ENCODE measurements at regions not wholly inside any gene's neighbourhood (a gene's known extent, or its start where the extent isn't known, plus 50 kb on each side); places are given as distances from the start of the nearest gene placed in this dataset.
A peak's percentile ranks its signal among the peaks of the same experiment; 100 is the strongest.

DNA sequence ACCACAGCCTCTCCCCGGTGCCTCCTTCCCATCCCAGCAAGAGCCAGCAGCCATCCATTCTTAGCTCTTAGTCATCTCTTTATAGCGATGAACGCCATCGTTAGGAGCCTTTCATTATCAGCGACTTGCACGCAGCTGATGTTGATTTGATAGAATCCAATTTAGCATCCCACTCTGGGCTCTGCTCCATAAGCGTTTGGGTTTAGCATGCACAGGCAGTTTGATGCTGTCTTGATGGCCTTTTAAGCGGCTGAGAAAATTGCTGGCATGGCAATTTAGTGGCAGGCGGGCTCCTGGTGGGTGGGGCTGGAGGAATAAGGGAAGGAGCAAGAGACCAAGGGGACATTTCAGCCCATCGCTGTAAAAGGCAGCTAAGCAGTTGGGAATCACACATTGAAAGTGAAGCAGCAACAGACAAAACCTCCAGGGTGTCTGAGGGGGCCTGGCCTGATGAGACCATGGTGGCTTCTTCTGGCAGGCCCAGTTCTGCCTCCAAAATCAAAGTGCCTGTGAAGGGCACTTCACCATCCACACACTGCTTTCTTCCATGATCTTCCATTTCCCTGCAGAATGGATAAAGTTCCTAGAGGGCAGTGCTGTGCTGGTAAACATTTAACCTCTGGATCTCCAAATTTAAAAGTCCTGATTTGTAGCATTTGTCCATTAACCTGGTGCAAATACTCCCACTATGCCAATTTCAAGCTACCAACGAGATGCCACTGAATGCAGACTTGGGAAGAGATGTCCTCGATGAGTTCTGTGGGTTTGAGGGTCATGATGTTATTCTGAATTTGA is 107.8 kb upstream of the PLXNA4 start (continued):
- no peak for TF ChIP-seq REST (IDR thresholded peaks at IDR 0.05)
- TF ChIP-seq FOXA1 (IDR thresholded peaks at IDR 0.05), result no peak
- TF ChIP-seq NR2F2 (IDR thresholded peaks at IDR 0.05), result no peak
- TF ChIP-seq FOXA2 (IDR thresholded peaks at IDR 0.05), result no peak
- no peak for TF ChIP-seq RAD21 (IDR thresholded peaks at IDR 0.05)
- TF ChIP-seq YY1 (IDR thresholded peaks at IDR 0.05), result no peak

DNA sequence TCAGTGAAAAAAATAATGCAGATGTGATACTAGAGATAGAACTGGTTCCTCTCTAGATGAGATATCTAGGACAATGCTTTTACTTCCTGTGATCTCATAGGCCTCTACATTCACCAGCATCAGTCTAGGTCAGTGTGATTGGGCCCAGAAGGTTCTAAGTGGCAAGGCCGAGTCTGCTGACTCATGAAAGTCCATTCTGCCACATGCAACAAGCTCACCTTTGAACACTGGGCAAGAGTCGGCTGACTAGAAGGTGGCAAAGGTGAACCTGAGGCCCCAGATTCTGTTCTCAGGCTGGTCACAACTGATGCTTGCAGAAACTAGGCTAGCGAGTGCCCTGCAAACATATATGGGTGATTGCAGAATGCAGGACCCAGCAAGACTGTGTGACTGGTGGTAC is 105.7 kb upstream of the PLXNA4 start:
- Histone ChIP-seq H3K27ac (ENCODE audit: low read depth in 1 of 2, low read length in 2 of 2) (no peak overlapping the region), H3K4me3 (ENCODE audit: low read depth in 1 of 3, low read length in 3 of 3) (no peak overlapping the region), H3K9me3 (ENCODE audit: control insufficient read depth in 4 of 4, low read length in 3 of 4) (peaks cover 4 to 13% (median 11%) of the 10 kb centered on the region in 4 donors), H3K27me3 (ENCODE audit: control insufficient read depth in 4 of 4, insufficient read depth in 4 of 4, low read length in 3 of 4) (no peaks in the 10 kb centered on the region), H3K36me3 (ENCODE audit: control insufficient read depth in 4 of 4, insufficient read depth in 3 of 4, low read depth in 1 of 4, low read length in 3 of 4) (no peaks in the 10 kb centered on the region), H3K4me1 (ENCODE audit: control insufficient read depth in 4 of 4, insufficient read depth in 4 of 4, low read length in 3 of 4) (no peaks in the 10 kb centered on the region), H3K9ac (ENCODE audit: low read depth in 1 of 2, low read length in 2 of 2) (no peak overlapping the region)
- DNase-seq (ENCODE audit: low spot score), result no peak
- TF ChIP-seq ATF3 (IDR thresholded peaks at IDR 0.05), result no peak
- TF ChIP-seq HNF4A (conservative IDR thresholded peaks at IDR 0.05), result peak in 1 of 2 donors; percentile 15
- WGBS, result 63% methylated on average over 3 of the region's 3 CpGs

GRCh38 chr7:132680590-132680989 is 104.3 kb upstream of the PLXNA4 start:
- no peaks in the 10 kb centered on the region for H3K4me1 ChIP-seq (ENCODE audit: control insufficient read depth in 4 of 4, insufficient read depth in 4 of 4, low read length in 3 of 4)
- DNase-seq (ENCODE audit: low spot score), result no peak
- TF ChIP-seq ZBTB33 (IDR thresholded peaks at IDR 0.05) (no peak), YY1 (IDR thresholded peaks at IDR 0.05) (no peak), RAD21 (IDR thresholded peaks at IDR 0.05) (no peak), GABPA (IDR thresholded peaks at IDR 0.05 in 1 of 2, conservative IDR thresholded peaks at IDR 0.05 in 1 of 2) (no peak), SP1 (IDR thresholded peaks at IDR 0.05) (no peak), RXRA (IDR thresholded peaks at IDR 0.05) (no peak), MAX (IDR thresholded peaks at IDR 0.05) (no peak), HNF4A (conservative IDR thresholded peaks at IDR 0.05) (no peak), FOXA1 (IDR thresholded peaks at IDR 0.05) (no peak), EGR1 (IDR thresholded peaks at IDR 0.05; ENCODE audit: low read depth in 2 of 2) (no peak), REST (IDR thresholded peaks at IDR 0.05) (no peak), ATF3 (IDR thresholded peaks at IDR 0.05) (no peak), FOXA2 (IDR thresholded peaks at IDR 0.05) (no peak), NR2F2 (IDR thresholded peaks at IDR 0.05) (no peak)
- H3K27me3 ChIP-seq (ENCODE audit: control insufficient read depth in 4 of 4, insufficient read depth in 4 of 4, low read length in 3 of 4), result no peaks in the 10 kb centered on the region
- peaks cover 2 to 4% (median 4%) of the 10 kb centered on the region in 4 donors for H3K9me3 ChIP-seq (ENCODE audit: control insufficient read depth in 4 of 4, low read length in 3 of 4)
- H3K36me3 ChIP-seq (ENCODE audit: control insufficient read depth in 4 of 4, insufficient read depth in 3 of 4, low read depth in 1 of 4, low read length in 3 of 4), result no peaks in the 10 kb centered on the region
- no peak overlapping the region for H3K4me3 ChIP-seq (ENCODE audit: low read depth in 1 of 3, low read length in 3 of 3)
- H3K27ac ChIP-seq (ENCODE audit: low read depth in 1 of 2, low read length in 2 of 2), result no peak overlapping the region
- no peak overlapping the region for H3K9ac ChIP-seq (ENCODE audit: low read depth in 1 of 2, low read length in 2 of 2)
